MCF 10A (cell line): ENCODE measurements at regions not wholly inside any gene's neighbourhood (a gene's known extent, or its start where the extent isn't known, plus 50 kb on each side); places are given as distances from the start of the nearest gene placed in this dataset.

Experiments
- BruUV-seq: library from RNA; stranded (reverse); fragments of 400-500 nt; replicated peaks from 2 replicates; lab custom pipeline; 2021; lab: Mats Ljungman, UMichigan
- CTCF ChIA-PET: fragments of 300-600 bp; sonication (Branson Sonifier 250); formaldehyde crosslinking; extraction: SDS; loops from one replicate; lab custom pipeline; 2021; ENCODE audit warnings: antibody characterized with exemption, inconsistent platforms; lab: Yijun Ruan, JAX
- POLR2A ChIA-PET: fragments of 300-600, 350-650 bp; sonication (Branson Sonifier 250); formaldehyde crosslinking; extraction: SDS; loops from one replicate; lab custom pipeline; 2020; ENCODE audit warnings: antibody characterized with exemption, inconsistent platforms; lab: Yijun Ruan, JAX
- DNase-seq: peaks from one replicate; pipeline ENCODE4 v3.0.0-alpha.2; 2018; ENCODE audit not compliant: unreplicated experiment
- H3K27ac Mint-ChIP-seq: one replicate; pipeline ENCODE4 v1.8.0; 2022; ENCODE audit warnings: mild to moderate bottlenecking, low read depth, mixed read lengths; ENCODE audit not compliant: unreplicated experiment
- H3K27me3 Mint-ChIP-seq: one replicate; pipeline ENCODE4 v1.8.0; 2022; ENCODE audit warnings: mixed read lengths; ENCODE audit not compliant: insufficient read depth, unreplicated experiment
- H3K36me3 Mint-ChIP-seq: one replicate; pipeline ENCODE4 v1.8.0; 2022; ENCODE audit warnings: mild to moderate bottlenecking, moderate library complexity, mixed read lengths; ENCODE audit not compliant: insufficient read depth, unreplicated experiment
- H3K4me1 Mint-ChIP-seq: one replicate; pipeline ENCODE4 v1.8.0; 2022; ENCODE audit warnings: mixed read lengths; ENCODE audit not compliant: insufficient read depth, unreplicated experiment
- H3K4me3 Mint-ChIP-seq: one replicate; pipeline ENCODE4 v1.8.0; 2022; ENCODE audit warnings: mild to moderate bottlenecking, moderate library complexity, mixed read lengths; ENCODE audit not compliant: unreplicated experiment
- H3K9me3 Mint-ChIP-seq: one replicate; pipeline ENCODE4 v1.8.0; 2022; ENCODE audit warnings: mixed read lengths; ENCODE audit not compliant: unreplicated experiment
- CTCF ChIP-seq: fragments of 200-600 bp; IDR thresholded peaks from one replicate; pipeline ENCODE4 v1.8.0; 2022; ENCODE audit warnings: antibody characterized with exemption, mild to moderate bottlenecking; ENCODE audit not compliant: unreplicated experiment
- intact Hi-C: fragments of 100-400 bp; cut with micrococcal nuclease; formaldehyde crosslinking; loops from 2 replicates; pipeline ENCODE4 v1.14.1; 2022

- H3K27me3 Mint-ChIP-seq, result no peaks in the 10 kb centered on the region
- no peaks in the 10 kb centered on the region for H3K9me3 Mint-ChIP-seq
- BruUV-seq, result no TSS peak
- DNase-seq, result no peak
- H3K36me3 Mint-ChIP-seq, result no peaks in the 10 kb centered on the region
- intact Hi-C loops, result no loop called here
- no peak for TF ChIP-seq CTCF
- H3K4me1 Mint-ChIP-seq, result no peaks in the 10 kb centered on the region
- no peak overlapping the region for H3K27ac Mint-ChIP-seq
- ChIA-PET CTCF (no interaction called here), POLR2A (no interaction called here)
- no peak overlapping the region for H3K4me3 Mint-ChIP-seq
Observed at GRCh38 chr10:26385443-26385842, 52.7 kb upstream of the APBB1IP start.

GRCh38 chr10:26386781-26387180 is 51.4 kb upstream of the APBB1IP start:
- H3K9me3 Mint-ChIP-seq, result no peaks in the 10 kb centered on the region
- no peak overlapping the region for H3K4me3 Mint-ChIP-seq
- H3K36me3 Mint-ChIP-seq, result no peaks in the 10 kb centered on the region
- ChIA-PET POLR2A (no interaction called here), CTCF (no interaction called here)
- no peak for DNase-seq
- no peak for TF ChIP-seq CTCF
- no peaks in the 10 kb centered on the region for H3K27me3 Mint-ChIP-seq
- intact Hi-C loops, result no loop called here
- no peaks in the 10 kb centered on the region for H3K4me1 Mint-ChIP-seq
- H3K27ac Mint-ChIP-seq, result no peak overlapping the region
- BruUV-seq, result no TSS peak
